MM.1S (cell line): ENCODE measurements at regions not wholly inside any gene's neighbourhood (a gene's known extent, or its start where the extent isn't known, plus 50 kb on each side); places are given as distances from the start of the nearest gene placed in this dataset.

Experiments
- DNase-seq: peaks from one replicate; pipeline ENCODE4 v3.0.0-alpha.2; 2015
- H2AFZ ChIP-seq: fragments of 300-600 bp; sonication (generic); 2 replicates; pipeline ENCODE4 v1.6.0; 2016; ENCODE audit warnings: antibody characterized with exemption, low read length
- H3F3A ChIP-seq: fragments of 300-600 bp; sonication (generic); 2 replicates; pipeline ENCODE4 v1.6.1; 2016; ENCODE audit warnings: mild to moderate bottlenecking, antibody characterized with exemption, low read length, moderate library complexity, mixed read lengths; ENCODE audit not compliant: insufficient read depth
- H3K27ac ChIP-seq: fragments of 300-600 bp; sonication (generic); 2 replicates; pipeline ENCODE4 v1.5.1; 2016; ENCODE audit warnings: mild to moderate bottlenecking, low read length
- H3K27me3 ChIP-seq: fragments of 300-600 bp; sonication (generic); replicated peaks from 2 replicates; pipeline ENCODE4 v1.6.0; 2016; ENCODE audit warnings: low read length; ENCODE audit not compliant: insufficient read depth
- H3K36me3 ChIP-seq: fragments of 300-600 bp; sonication (generic); replicated peaks from 2 replicates; pipeline ENCODE4 v1.6.1; 2016; ENCODE audit warnings: mild to moderate bottlenecking, low read length, mixed read lengths; ENCODE audit not compliant: insufficient read depth
- H3K4me1 ChIP-seq: fragments of 300-600 bp; sonication (generic); 2 replicates; pipeline ENCODE4 v1.6.1; 2016; ENCODE audit warnings: low read length, mixed read lengths
- H3K4me2 ChIP-seq: fragments of 300-600 bp; sonication (generic); 2 replicates; pipeline ENCODE4 v1.6.0; 2016; ENCODE audit warnings: low read depth, low read length
- H3K4me3 ChIP-seq: fragments of 300-600 bp; sonication (generic); 2 replicates; pipeline ENCODE4 v1.5.1; 2016; ENCODE audit warnings: low read length, mixed read lengths
- H3K79me2 ChIP-seq: fragments of 300-600 bp; sonication (generic); 2 replicates; pipeline ENCODE4 v1.6.1; 2016; ENCODE audit warnings: mixed run types, low read length, mixed read lengths
- H3K9ac ChIP-seq: fragments of 300-600 bp; sonication (generic); 2 replicates; pipeline ENCODE4 v1.6.1; 2016; ENCODE audit warnings: low read length, mixed read lengths
- H3K9me2 ChIP-seq: fragments of 300-600 bp; sonication (generic); replicated peaks from 2 replicates; pipeline ENCODE4 v1.6.1; 2016; ENCODE audit warnings: mild to moderate bottlenecking, low read length, mixed read lengths; ENCODE audit not compliant: insufficient read depth
- H3K9me3 ChIP-seq: fragments of 300-600 bp; sonication (generic); replicated peaks from 2 replicates; pipeline ENCODE4 v1.6.1; 2016; ENCODE audit warnings: mild to moderate bottlenecking, low read length, mixed read lengths; ENCODE audit not compliant: insufficient read depth
- H4K20me1 ChIP-seq: fragments of 300-600 bp; sonication (generic); 2 replicates; pipeline ENCODE4 v1.6.1; 2016; ENCODE audit warnings: mild to moderate bottlenecking, low read length, moderate library complexity, mixed read lengths; ENCODE audit not compliant: insufficient read depth
- EZH2 ChIP-seq: fragments of 300-600 bp; sonication (generic); optimal IDR thresholded peaks from 2 replicates; pipeline ENCODE3; 2017; ENCODE audit warnings: low read depth, mild to moderate bottlenecking, antibody characterized with exemption, low read length, mixed read lengths
- EZH2phosphoT487 ChIP-seq: fragments of 300-600 bp; sonication (generic); IDR thresholded peaks from 2 replicates; pipeline ENCODE4 v1.6.1; 2018; ENCODE audit warnings: antibody characterized with exemption, low read length
- TF ChIP-seq, protein P1 (sequence below): fragments of 300-600 bp; sonication (generic); IDR thresholded peaks from 2 replicates; pipeline ENCODE4 v1.5.1; 2016; ENCODE audit warnings: antibody characterized with exemption, low read length, mixed read lengths

GRCh38 chr11:127458561-127458960 is 458.0 kb upstream of the KIRREL3 start:
- no peak overlapping the region for H3K4me3 ChIP-seq
- H2AFZ ChIP-seq = no peak overlapping the region
- no peak overlapping the region for H3K4me2 ChIP-seq
- no peaks in the 10 kb centered on the region for H3K9me3 ChIP-seq
- H4K20me1 ChIP-seq = no peaks in the 10 kb centered on the region
- no peaks in the 10 kb centered on the region for H3K79me2 ChIP-seq
- TF ChIP-seq EZH2 (no peak), EZH2phosphoT487 (no peak)
- TF ChIP-seq, protein P1, sequence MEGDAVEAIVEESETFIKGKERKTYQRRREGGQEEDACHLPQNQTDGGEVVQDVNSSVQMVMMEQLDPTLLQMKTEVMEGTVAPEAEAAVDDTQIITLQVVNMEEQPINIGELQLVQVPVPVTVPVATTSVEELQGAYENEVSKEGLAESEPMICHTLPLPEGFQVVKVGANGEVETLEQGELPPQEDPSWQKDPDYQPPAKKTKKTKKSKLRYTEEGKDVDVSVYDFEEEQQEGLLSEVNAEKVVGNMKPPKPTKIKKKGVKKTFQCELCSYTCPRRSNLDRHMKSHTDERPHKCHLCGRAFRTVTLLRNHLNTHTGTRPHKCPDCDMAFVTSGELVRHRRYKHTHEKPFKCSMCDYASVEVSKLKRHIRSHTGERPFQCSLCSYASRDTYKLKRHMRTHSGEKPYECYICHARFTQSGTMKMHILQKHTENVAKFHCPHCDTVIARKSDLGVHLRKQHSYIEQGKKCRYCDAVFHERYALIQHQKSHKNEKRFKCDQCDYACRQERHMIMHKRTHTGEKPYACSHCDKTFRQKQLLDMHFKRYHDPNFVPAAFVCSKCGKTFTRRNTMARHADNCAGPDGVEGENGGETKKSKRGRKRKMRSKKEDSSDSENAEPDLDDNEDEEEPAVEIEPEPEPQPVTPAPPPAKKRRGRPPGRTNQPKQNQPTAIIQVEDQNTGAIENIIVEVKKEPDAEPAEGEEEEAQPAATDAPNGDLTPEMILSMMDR = no peak
- H3K9ac ChIP-seq = no peak overlapping the region
- no peaks in the 10 kb centered on the region for H3K27me3 ChIP-seq
- H3K9me2 ChIP-seq = no peaks in the 10 kb centered on the region
- no peaks in the 10 kb centered on the region for H3K36me3 ChIP-seq
- no peak overlapping the region for H3K27ac ChIP-seq
- H3F3A ChIP-seq = no peaks in the 10 kb centered on the region
- no peaks in the 10 kb centered on the region for H3K4me1 ChIP-seq
- DNase-seq = no peak

DNA sequence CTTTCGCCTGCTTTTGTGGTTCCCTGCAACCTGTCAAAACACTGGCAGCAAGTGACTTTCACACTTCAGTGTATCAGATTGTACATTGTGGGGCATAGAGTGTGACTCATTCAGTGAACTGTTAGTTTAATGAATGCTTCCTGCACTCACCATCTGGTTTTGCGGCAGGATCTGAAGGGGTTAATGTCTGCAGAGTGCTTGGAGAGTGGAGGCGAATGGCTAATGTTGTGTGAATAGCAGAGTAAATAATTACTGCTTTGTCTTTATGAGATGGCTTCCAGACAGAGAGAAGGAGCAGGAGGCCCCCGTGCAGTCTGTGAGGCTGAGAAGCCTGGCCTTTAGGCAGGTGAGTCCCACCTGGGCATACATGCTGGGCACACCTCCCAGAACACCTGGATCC is 454.3 kb upstream of the KIRREL3 start:
- Histone ChIP-seq H4K20me1 (no peaks in the 10 kb centered on the region), H3K4me1 (no peaks in the 10 kb centered on the region), H3F3A (no peaks in the 10 kb centered on the region), H3K4me3 (no peak overlapping the region), H3K27me3 (no peaks in the 10 kb centered on the region), H3K4me2 (no peak overlapping the region), H3K9ac (no peak overlapping the region), H3K9me2 (no peaks in the 10 kb centered on the region), H3K9me3 (no peaks in the 10 kb centered on the region), H3K27ac (no peak overlapping the region), H3K79me2 (no peaks in the 10 kb centered on the region), H2AFZ (no peak overlapping the region), H3K36me3 (no peaks in the 10 kb centered on the region)
- DNase-seq = no peak
- TF ChIP-seq, protein P1 = no peak
- TF ChIP-seq EZH2phosphoT487 (no peak), EZH2 (no peak)

DNA sequence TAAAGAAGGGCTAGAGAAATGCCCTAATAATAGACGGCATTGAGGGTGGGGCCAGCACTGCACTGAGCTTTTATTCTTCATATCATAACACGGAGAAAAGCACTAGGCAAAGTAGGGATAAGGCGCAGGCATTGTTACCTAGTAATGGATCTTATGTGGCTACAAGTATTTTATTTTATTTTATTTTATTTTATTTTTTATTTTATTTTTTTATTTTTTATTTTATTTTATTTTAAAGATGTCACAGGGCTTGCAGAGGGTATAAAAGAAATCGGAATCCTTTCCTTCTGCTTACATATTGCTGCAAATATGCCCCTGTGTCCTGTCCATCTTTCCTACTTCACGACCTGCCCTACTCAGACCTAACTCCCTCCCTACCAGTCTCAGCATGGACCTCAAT is 452.0 kb upstream of the KIRREL3 start:
- TF ChIP-seq EZH2 (no peak), EZH2phosphoT487 (no peak)
- TF ChIP-seq, protein P1 = no peak
- H3K9ac ChIP-seq = no peak overlapping the region
- H3K4me3 ChIP-seq = no peak overlapping the region
- no peaks in the 10 kb centered on the region for H4K20me1 ChIP-seq
- H3K79me2 ChIP-seq = no peaks in the 10 kb centered on the region
- no peaks in the 10 kb centered on the region for H3K27me3 ChIP-seq
- no peak overlapping the region for H3K27ac ChIP-seq
- no peaks in the 10 kb centered on the region for H3K36me3 ChIP-seq
- no peak overlapping the region for H3K4me2 ChIP-seq
- H3F3A ChIP-seq = no peaks in the 10 kb centered on the region
- no peaks in the 10 kb centered on the region for H3K9me3 ChIP-seq
- no peak for DNase-seq
- H2AFZ ChIP-seq = no peak overlapping the region
- no peaks in the 10 kb centered on the region for H3K4me1 ChIP-seq
- H3K9me2 ChIP-seq = no peaks in the 10 kb centered on the region
